B cell (primary cell): ENCODE measurements at regions not wholly inside any gene's neighbourhood (a gene's known extent, or its start where the extent isn't known, plus 50 kb on each side); places are given as distances from the start of the nearest gene placed in this dataset.

Experiments
- CTCF ChIP-seq: fragments of 200-600 bp; IDR thresholded peaks from one replicate; pipeline ENCODE4 v1.8.0; 2022; ENCODE audit warnings: antibody characterized with exemption, mild to moderate bottlenecking
- EZH2 ChIP-seq: IDR thresholded peaks from 2 replicates; pipeline ENCODE4 v1.6.1; 2012; ENCODE audit warnings: borderline replicate concordance, low read depth, mild to moderate bottlenecking, moderate library complexity, low read length; ENCODE audit not compliant: insufficient read depth, poor library complexity, severe bottlenecking

GRCh38 chr11:109018639-109019038, 353.8 kb downstream of the DDX10 start:
- no peak for TF ChIP-seq CTCF
- no peak for TF ChIP-seq EZH2
